WTC11 (cell line): ENCODE measurements at regions not wholly inside any gene's neighbourhood (a gene's known extent, or its start where the extent isn't known, plus 50 kb on each side); places are given as distances from the start of the nearest gene placed in this dataset.

ENCODE experiments used
- ATAC-seq: fragments of 200-7000 bp; cut with Tn5 transposase; 2 replicates; pipeline ENCODE4 v1.10.0; 2021; ENCODE audit warnings: mild to moderate bottlenecking, moderate library complexity
- CTCF ChIA-PET: fragments of 300-600 bp; sonication (Branson Sonifier 250); formaldehyde crosslinking; loops from one replicate; lab custom pipeline; 2021; ENCODE audit warnings: antibody characterized with exemption; lab: Charles Lee
- POLR2A ChIA-PET: fragments of 350-600 bp; sonication (Branson Sonifier 250); formaldehyde crosslinking; loops from one replicate; lab custom pipeline; 2021; ENCODE audit warnings: antibody characterized with exemption; lab: Charles Lee
- DNase-seq: peaks from one replicate; pipeline ENCODE4 v3.0.0; 2021; ENCODE audit warnings: low spot score
- H3K27ac Mint-ChIP-seq: 2 replicates; pipeline ENCODE4 v1.8.0; 2021; ENCODE audit warnings: mixed read lengths
- H3K27me3 Mint-ChIP-seq: 2 replicates; pipeline ENCODE4 v1.8.0; 2021; ENCODE audit warnings: low read depth, mild to moderate bottlenecking, moderate library complexity, mixed read lengths
- H3K36me3 Mint-ChIP-seq: 2 replicates; pipeline ENCODE4 v1.8.0; 2021; ENCODE audit warnings: mixed read lengths
- H3K4me1 Mint-ChIP-seq: 2 replicates; pipeline ENCODE4 v1.8.0; 2022; ENCODE audit warnings: mixed read lengths
- H3K4me3 Mint-ChIP-seq: 2 replicates; pipeline ENCODE4 v1.8.0; 2021; ENCODE audit warnings: mild to moderate bottlenecking, moderate library complexity, mixed read lengths
- H3K9me3 Mint-ChIP-seq: 2 replicates; pipeline ENCODE4 v1.8.0; 2021; ENCODE audit warnings: mixed read lengths
- AR ChIP-seq: fragments of 250-450 bp; sonication (Bioruptor Pico); IDR thresholded peaks from 2 replicates; pipeline ENCODE4 v1.9.0; 2021; ENCODE audit warnings: mild to moderate bottlenecking
- CBFB ChIP-seq: sonication (generic); formaldehyde crosslinking; IDR thresholded peaks from 2 replicates; pipeline ENCODE4 v1.8.1; 2022; ENCODE audit warnings: mild to moderate bottlenecking, low read depth, missing genetic modification reagents
- CTCF ChIP-seq: fragments of 200-600 bp; IDR thresholded peaks from 2 replicates; pipeline ENCODE4 v1.8.0; 2022; ENCODE audit warnings: antibody characterized with exemption
- E2F1 ChIP-seq: sonication (generic); formaldehyde crosslinking; IDR thresholded peaks from 2 replicates; pipeline ENCODE4 v1.8.0; 2022; ENCODE audit warnings: mild to moderate bottlenecking, missing genetic modification reagents
- FOXP1 ChIP-seq: sonication (generic); formaldehyde crosslinking; IDR thresholded peaks from 2 replicates; pipeline ENCODE4 v1.8.0; 2022; ENCODE audit warnings: missing genetic modification reagents, mild to moderate bottlenecking, moderate library complexity, borderline replicate concordance
- GABPB1 ChIP-seq: sonication (generic); formaldehyde crosslinking; IDR thresholded peaks from 2 replicates; pipeline ENCODE4 v1.8.1; 2023; ENCODE audit warnings: mild to moderate bottlenecking, missing genetic modification reagents
- GTF2I ChIP-seq: fragments of 250-450 bp; sonication (Bioruptor Pico); conservative IDR thresholded peaks from 2 replicates; pipeline ENCODE4 v1.4.0; 2021; ENCODE audit warnings: mild to moderate bottlenecking
- HMGA2 ChIP-seq: fragments of 250-450 bp; sonication (Bioruptor Pico); IDR thresholded peaks from 2 replicates; pipeline ENCODE4 v1.4.0; 2021; ENCODE audit warnings: mild to moderate bottlenecking, moderate library complexity
- IRF2 ChIP-seq: sonication (generic); formaldehyde crosslinking; IDR thresholded peaks from 2 replicates; pipeline ENCODE4 v1.8.0; 2022; ENCODE audit warnings: low read depth, missing genetic modification reagents, borderline replicate concordance
- KAT7 ChIP-seq: sonication (generic); formaldehyde crosslinking; IDR thresholded peaks from 2 replicates; pipeline ENCODE4 v1.8.1; 2023; ENCODE audit warnings: missing genetic modification reagents, mild to moderate bottlenecking, borderline replicate concordance
- NFYB ChIP-seq: sonication (generic); formaldehyde crosslinking; conservative IDR thresholded peaks from 2 replicates; pipeline ENCODE4 v1.8.0; 2022; ENCODE audit warnings: low read depth, missing genetic modification reagents
- NR2C2 ChIP-seq: sonication (generic); formaldehyde crosslinking; IDR thresholded peaks from 2 replicates; pipeline ENCODE4 v1.8.0; 2022; ENCODE audit warnings: mild to moderate bottlenecking, missing genetic modification reagents
- ZBTB43 ChIP-seq: sonication (generic); formaldehyde crosslinking; IDR thresholded peaks from 2 replicates; pipeline ENCODE4 v1.8.1; 2023; ENCODE audit warnings: mild to moderate bottlenecking, missing genetic modification reagents
- ZNF121 ChIP-seq: sonication (generic); formaldehyde crosslinking; IDR thresholded peaks from 2 replicates; pipeline ENCODE4 v1.8.0; 2023; ENCODE audit warnings: missing genetic modification reagents
- ZNF317 ChIP-seq: sonication (generic); formaldehyde crosslinking; IDR thresholded peaks from 2 replicates; pipeline ENCODE4 v1.8.1; 2023; ENCODE audit warnings: low read depth, mild to moderate bottlenecking, moderate library complexity, missing genetic modification reagents, borderline replicate concordance
- ZNF423 ChIP-seq: fragments of 250-450 bp; sonication (Bioruptor Pico); IDR thresholded peaks from 2 replicates; pipeline ENCODE4 v2.1.2; 2022; ENCODE audit warnings: mild to moderate bottlenecking, moderate library complexity
- ZNF532 ChIP-seq: fragments of 250-450 bp; sonication (Bioruptor Pico); IDR thresholded peaks from 2 replicates; pipeline ENCODE4 v1.9.0; 2021; ENCODE audit warnings: mild to moderate bottlenecking, borderline replicate concordance
- ZNF671 ChIP-seq: fragments of 250-450 bp; sonication (Bioruptor Pico); IDR thresholded peaks from 2 replicates; pipeline ENCODE4 v1.8.0; 2021; ENCODE audit warnings: mild to moderate bottlenecking
- TF ChIP-seq, protein P1 (sequence below): sonication (generic); formaldehyde crosslinking; IDR thresholded peaks from 2 replicates; pipeline ENCODE4 v1.8.0; 2023; ENCODE audit warnings: missing genetic modification reagents
- TF ChIP-seq, protein P2 (sequence below): sonication (generic); formaldehyde crosslinking; IDR thresholded peaks from 2 replicates; pipeline ENCODE4 v1.8.1; 2023; ENCODE audit warnings: mild to moderate bottlenecking, missing genetic modification reagents, moderate library complexity
- TF ChIP-seq, protein P3 (sequence below): sonication (generic); formaldehyde crosslinking; IDR thresholded peaks from 2 replicates; pipeline ENCODE4 v1.8.0; 2023; ENCODE audit warnings: mild to moderate bottlenecking, missing genetic modification reagents

DNA sequence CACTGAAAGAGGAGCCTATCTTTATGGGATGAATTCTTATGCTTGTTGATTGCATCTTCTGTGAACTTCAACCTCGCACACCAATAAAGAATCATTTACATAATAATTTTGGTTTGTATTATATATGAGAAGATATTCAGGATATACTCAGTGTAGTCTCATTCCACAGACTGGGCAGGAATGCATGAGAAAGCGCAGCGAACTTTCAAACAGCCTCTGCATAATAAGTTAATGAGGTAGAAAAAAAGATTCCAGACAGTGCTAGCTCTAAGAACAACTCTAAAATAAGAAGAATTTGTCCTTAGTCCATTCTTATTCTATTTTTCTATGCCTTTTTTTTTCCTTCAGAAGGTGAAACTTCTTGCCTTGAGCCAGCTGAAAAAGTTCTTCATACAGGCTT is 224.3 kb upstream of the CTSO start:
- TF ChIP-seq, protein P1, sequence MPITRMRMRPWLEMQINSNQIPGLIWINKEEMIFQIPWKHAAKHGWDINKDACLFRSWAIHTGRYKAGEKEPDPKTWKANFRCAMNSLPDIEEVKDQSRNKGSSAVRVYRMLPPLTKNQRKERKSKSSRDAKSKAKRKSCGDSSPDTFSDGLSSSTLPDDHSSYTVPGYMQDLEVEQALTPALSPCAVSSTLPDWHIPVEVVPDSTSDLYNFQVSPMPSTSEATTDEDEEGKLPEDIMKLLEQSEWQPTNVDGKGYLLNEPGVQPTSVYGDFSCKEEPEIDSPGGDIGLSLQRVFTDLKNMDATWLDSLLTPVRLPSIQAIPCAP (CRISPR knock-in tag): no peak
- TF ChIP-seq ZNF671: no peak
- TF ChIP-seq CBFB (CRISPR knock-in tag): no peak
- TF ChIP-seq AR (CRISPR knock-in tag): no peak
- TF ChIP-seq KAT7: no peak
- TF ChIP-seq ZBTB43: no peak
- no peak for TF ChIP-seq FOXP1 (CRISPR knock-in tag)
- no peak for TF ChIP-seq IRF2
- TF ChIP-seq, protein P2, sequence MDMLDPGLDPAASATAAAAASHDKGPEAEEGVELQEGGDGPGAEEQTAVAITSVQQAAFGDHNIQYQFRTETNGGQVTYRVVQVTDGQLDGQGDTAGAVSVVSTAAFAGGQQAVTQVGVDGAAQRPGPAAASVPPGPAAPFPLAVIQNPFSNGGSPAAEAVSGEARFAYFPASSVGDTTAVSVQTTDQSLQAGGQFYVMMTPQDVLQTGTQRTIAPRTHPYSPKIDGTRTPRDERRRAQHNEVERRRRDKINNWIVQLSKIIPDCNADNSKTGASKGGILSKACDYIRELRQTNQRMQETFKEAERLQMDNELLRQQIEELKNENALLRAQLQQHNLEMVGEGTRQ (CRISPR knock-in tag): no peak
- no peak for TF ChIP-seq GTF2I (CRISPR knock-in tag)
- TF ChIP-seq ZNF317 (CRISPR knock-in tag): no peak
- no peak for TF ChIP-seq ZNF532 (CRISPR knock-in tag)
- H3K27me3 Mint-ChIP-seq: no peaks in the 10 kb centered on the region
- ChIA-PET CTCF (no interaction called here), POLR2A (no interaction called here)
- ATAC-seq: no peak
- no peak for DNase-seq
- H3K36me3 Mint-ChIP-seq: no peaks in the 10 kb centered on the region
- H3K9me3 Mint-ChIP-seq: no peaks in the 10 kb centered on the region
- no peak overlapping the region for H3K4me3 Mint-ChIP-seq
- H3K27ac Mint-ChIP-seq: no peak overlapping the region
- peaks cover 16% of the 10 kb centered on the region for H3K4me1 Mint-ChIP-seq

DNA sequence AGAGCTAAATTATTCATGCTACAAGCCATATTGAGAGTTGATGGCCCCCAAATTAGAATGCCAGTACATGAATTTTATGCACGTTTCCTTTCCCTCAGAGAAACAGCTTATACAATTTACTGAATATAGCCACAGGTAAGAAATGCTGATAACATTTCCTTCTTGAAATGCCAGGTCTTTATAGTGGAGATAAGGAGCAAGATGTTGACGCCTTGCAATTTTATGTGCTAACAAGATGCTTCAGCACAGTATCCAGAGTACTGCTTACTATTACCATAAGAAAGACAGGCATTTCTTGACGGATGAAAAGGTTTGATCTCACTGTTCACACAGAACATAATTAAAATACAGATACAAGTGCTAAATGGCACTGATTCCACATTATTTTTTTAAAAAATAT is 223.2 kb upstream of the CTSO start:
- DNase-seq (no peak), ATAC-seq (no peak)
- ChIA-PET CTCF (no interaction called here), POLR2A (no interaction called here)
- H3K36me3 Mint-ChIP-seq: no peaks in the 10 kb centered on the region
- no peak overlapping the region for H3K4me3 Mint-ChIP-seq
- H3K9me3 Mint-ChIP-seq: no peaks in the 10 kb centered on the region
- peaks cover 16% of the 10 kb centered on the region for H3K4me1 Mint-ChIP-seq
- no peaks in the 10 kb centered on the region for H3K27me3 Mint-ChIP-seq
- H3K27ac Mint-ChIP-seq: no peak overlapping the region
- TF ChIP-seq, protein P3, sequence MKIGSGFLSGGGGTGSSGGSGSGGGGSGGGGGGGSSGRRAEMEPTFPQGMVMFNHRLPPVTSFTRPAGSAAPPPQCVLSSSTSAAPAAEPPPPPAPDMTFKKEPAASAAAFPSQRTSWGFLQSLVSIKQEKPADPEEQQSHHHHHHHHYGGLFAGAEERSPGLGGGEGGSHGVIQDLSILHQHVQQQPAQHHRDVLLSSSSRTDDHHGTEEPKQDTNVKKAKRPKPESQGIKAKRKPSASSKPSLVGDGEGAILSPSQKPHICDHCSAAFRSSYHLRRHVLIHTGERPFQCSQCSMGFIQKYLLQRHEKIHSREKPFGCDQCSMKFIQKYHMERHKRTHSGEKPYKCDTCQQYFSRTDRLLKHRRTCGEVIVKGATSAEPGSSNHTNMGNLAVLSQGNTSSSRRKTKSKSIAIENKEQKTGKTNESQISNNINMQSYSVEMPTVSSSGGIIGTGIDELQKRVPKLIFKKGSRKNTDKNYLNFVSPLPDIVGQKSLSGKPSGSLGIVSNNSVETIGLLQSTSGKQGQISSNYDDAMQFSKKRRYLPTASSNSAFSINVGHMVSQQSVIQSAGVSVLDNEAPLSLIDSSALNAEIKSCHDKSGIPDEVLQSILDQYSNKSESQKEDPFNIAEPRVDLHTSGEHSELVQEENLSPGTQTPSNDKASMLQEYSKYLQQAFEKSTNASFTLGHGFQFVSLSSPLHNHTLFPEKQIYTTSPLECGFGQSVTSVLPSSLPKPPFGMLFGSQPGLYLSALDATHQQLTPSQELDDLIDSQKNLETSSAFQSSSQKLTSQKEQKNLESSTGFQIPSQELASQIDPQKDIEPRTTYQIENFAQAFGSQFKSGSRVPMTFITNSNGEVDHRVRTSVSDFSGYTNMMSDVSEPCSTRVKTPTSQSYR: no peak
- TF ChIP-seq GABPB1: no peak
- no peak for TF ChIP-seq HMGA2 (CRISPR knock-in tag)
- no peak for TF ChIP-seq NFYB (CRISPR knock-in tag)
- no peak for TF ChIP-seq CTCF
- TF ChIP-seq ZNF317 (CRISPR knock-in tag): no peak
- no peak for TF ChIP-seq E2F1 (CRISPR knock-in tag)
- no peak for TF ChIP-seq NR2C2 (CRISPR knock-in tag)
- no peak for TF ChIP-seq IRF2
- no peak for TF ChIP-seq ZNF423 (CRISPR knock-in tag)
- TF ChIP-seq ZNF121: no peak
